Mucosa of stomach (tissue), 1 donor: ENCODE measurements at regions not wholly inside any gene's neighbourhood (a gene's known extent, or its start where the extent isn't known, plus 50 kb on each side); places are given as distances from the start of the nearest gene placed in this dataset.

Experiments
- H3K27me3 ChIP-seq: one replicate; pipeline ENCODE4 v1.7.0; 2013; ENCODE audit warnings: mild to moderate bottlenecking, low read length; ENCODE audit not compliant: control insufficient read depth, insufficient read depth
- H3K36me3 ChIP-seq: one replicate; pipeline ENCODE4 v1.7.0; 2013; ENCODE audit warnings: low read length; ENCODE audit not compliant: control insufficient read depth, insufficient read depth
- H3K4me1 ChIP-seq: one replicate; pipeline ENCODE4 v1.7.0; 2013; ENCODE audit warnings: mild to moderate bottlenecking, low read length; ENCODE audit not compliant: control insufficient read depth, insufficient read depth
- H3K4me3 ChIP-seq: one replicate; pipeline ENCODE4 v1.7.0; 2013; ENCODE audit warnings: low read length
- H3K9ac ChIP-seq: one replicate; pipeline ENCODE4 v1.7.0; 2013; ENCODE audit warnings: mild to moderate bottlenecking, low read length, moderate library complexity
- H3K9me3 ChIP-seq: one replicate; pipeline ENCODE4 v1.7.0; 2013; ENCODE audit warnings: mild to moderate bottlenecking, low read length, moderate library complexity; ENCODE audit not compliant: control insufficient read depth
- donor health status: Pancreatic carcinoma.

DNA sequence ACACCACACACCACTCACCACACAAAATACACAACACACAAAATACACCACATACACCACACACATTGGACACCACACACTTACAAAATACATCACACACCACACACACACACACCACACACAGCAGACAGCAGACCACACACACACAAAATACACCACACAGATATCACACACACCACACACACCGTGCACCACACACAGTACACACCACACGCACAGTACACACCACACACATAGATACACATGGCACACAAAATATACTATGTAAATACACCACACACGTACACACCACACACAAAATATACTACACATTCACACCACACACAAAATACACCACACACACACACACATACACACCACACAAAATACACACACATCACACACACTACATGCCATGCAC is 1243.5 kb downstream of the BRD1 start:
- no peaks in the 10 kb centered on the region for H3K9me3 ChIP-seq

DNA sequence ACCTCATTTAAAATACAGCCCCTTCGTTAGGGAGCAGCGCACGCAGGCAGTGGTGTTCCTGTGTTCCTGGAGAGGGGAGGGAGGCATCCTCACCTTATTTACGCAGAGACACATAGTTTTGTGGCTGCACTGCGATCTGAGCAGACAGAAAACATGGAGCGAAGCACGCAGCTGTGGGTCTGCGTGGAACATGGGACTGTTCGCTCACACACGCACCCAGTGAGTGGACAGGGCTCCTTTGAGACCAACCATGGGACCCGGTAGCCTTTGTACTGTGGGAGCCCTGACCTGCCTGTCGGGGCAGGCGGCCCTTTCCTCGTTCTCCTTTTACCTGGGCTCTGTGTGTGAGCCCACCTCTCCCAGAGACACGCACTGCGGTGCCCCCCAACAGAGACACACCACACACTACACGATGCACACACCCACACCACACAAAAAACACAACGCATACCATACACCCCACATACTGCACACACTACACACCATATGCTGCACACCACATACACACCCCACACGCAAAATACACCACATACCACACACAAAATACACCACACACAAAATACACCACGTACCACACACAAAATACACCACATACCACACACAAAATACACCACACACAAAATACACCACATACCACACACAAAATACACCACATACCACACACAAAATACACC is 1245.7 kb downstream of the BRD1 start:
- no peaks in the 10 kb centered on the region for H3K9me3 ChIP-seq
- no peak overlapping the region for H3K4me3 ChIP-seq
- no peaks in the 10 kb centered on the region for H3K36me3 ChIP-seq
- no peak overlapping the region for H3K9ac ChIP-seq
- H3K4me1 ChIP-seq, result peaks cover 8% of the 10 kb centered on the region
- peaks cover 7% of the 10 kb centered on the region for H3K27me3 ChIP-seq

More for the DNA sequence above, 1243.5 kb downstream of the BRD1 start:
- no peaks in the 10 kb centered on the region for H3K27me3 ChIP-seq
- no peak overlapping the region for H3K4me3 ChIP-seq
- H3K4me1 ChIP-seq, result peaks cover 8% of the 10 kb centered on the region
- no peaks in the 10 kb centered on the region for H3K36me3 ChIP-seq
- H3K9ac ChIP-seq, result no peak overlapping the region

DNA sequence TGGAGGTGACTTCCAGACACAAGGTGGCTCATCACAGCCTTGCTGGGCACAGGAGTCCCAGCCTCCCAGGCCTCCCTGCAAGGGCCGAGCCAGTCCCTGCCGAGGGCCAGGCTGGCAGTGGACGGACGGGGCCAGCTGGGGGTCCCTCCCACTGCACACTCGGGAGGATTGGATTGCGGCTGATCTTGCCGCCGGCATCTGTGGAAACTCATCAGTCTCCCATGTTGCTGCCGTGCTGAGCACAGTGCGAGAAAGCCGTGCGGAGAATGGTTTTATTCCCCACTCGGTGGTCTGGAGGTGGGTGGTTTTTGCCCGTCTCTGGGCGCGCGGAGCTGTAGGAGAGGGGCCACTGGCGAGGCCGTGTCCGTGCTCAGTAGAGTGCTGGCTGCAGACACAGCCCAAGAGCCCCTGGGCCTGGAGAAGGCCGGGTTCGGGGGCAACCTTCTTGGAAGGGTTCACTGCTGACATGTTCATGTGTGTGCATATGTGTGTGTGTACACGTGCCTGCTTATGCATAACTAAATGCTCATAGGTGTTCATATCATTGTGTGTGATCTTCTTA is 1246.4 kb downstream of the BRD1 start:
- Histone ChIP-seq H3K9ac (no peak overlapping the region), H3K4me3 (no peak overlapping the region), H3K27me3 (peaks cover 8% of the 10 kb centered on the region), H3K9me3 (no peaks in the 10 kb centered on the region), H3K4me1 (peaks cover 7% of the 10 kb centered on the region), H3K36me3 (no peaks in the 10 kb centered on the region)

DNA sequence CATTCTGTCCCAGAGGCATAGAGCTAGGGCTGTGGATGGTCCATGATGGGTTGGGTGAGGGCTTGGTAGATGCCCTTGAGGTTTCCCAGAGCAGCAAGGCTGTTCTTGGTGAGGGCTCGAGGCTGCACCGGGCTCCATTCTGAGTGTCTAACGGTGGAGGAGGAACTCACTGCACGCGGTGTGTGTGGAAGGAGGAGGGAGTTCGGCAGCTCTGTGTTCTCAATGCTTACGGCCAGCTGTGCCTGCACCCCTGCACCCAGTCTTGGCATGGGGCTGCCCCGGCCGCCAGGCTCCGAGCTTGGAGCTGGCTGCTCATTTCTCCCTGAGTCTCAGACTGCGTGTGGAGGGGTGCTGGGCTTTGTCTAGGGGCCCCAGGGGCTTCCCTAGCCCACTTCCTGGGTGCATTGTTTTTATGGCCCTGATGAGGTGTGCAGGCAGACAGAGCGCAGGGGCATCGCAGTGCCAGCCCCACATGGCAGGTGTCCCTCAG is 1247.1 kb downstream of the BRD1 start:
- Histone ChIP-seq H3K9me3 (no peaks in the 10 kb centered on the region), H3K36me3 (no peaks in the 10 kb centered on the region), H3K4me1 (no peaks in the 10 kb centered on the region), H3K4me3 (no peak overlapping the region), H3K27me3 (peaks cover 8% of the 10 kb centered on the region), H3K9ac (no peak overlapping the region)

DNA sequence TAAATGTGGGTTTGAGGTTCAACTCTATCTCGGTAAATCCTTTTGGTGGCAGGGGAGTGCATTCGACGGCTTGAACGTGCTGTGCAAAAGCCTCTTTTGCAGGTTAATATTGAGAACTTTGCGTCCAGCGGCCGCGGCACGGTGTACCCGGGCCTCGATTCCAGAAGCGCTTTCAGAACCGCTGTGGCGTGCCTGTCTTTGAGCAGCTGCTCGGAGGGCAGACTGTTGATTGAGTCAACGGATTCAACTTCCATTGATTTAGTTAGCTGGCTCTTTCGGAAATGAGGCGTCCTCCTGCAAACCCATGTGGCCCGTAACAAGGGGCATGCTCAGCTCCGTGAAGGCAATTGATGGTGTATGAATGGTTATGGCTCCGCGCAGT is 1247.8 kb downstream of the BRD1 start:
- no peaks in the 10 kb centered on the region for H3K9me3 ChIP-seq
- no peaks in the 10 kb centered on the region for H3K36me3 ChIP-seq
- no peaks in the 10 kb centered on the region for H3K4me1 ChIP-seq
- H3K27me3 ChIP-seq, result peaks cover 9% of the 10 kb centered on the region
- no peak overlapping the region for H3K4me3 ChIP-seq
- no peak overlapping the region for H3K9ac ChIP-seq

DNA sequence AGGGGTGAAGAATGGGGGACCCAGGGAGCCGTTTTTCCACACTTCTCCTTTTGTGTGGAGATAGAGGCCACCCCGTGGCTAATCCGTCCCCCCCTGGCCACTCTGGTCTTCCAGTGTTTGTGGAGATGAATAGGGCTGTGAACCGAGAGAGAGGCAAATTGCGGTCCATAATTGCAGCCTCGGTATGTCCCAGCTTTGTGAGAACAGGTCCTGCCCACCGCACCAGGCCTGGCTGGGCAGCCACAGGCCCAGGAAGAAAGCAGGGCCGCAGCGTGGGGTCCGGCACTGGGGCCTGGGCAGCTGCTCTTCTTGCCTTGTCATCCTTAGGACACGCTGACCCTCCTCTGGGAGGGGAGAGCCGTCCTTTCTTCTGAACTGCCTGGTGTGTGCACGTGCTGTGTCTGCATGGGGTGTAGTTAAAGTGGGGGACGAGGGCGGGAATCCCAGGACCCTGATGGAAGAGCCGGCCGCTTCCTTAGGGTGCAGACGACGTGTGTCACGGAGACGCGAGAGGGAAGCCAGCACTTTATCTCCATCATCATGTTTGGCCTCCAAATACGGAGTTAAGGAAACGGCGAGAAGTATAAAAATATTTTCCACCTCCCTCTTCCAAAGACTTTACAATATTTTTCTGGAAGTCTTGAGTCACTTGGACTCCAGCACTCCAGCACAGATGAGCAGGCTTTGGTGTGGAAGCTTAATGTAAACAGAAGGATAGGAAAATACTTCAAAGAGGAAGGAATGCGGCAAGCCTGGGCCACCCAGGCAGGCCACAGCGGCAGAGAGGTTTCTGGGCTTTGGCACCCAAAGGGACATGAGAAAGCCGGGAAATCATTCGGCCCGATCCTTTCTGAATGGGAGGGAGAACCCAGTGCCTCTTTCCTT is 1248.4 kb downstream of the BRD1 start:
- Histone ChIP-seq H3K36me3 (no peaks in the 10 kb centered on the region), H3K9me3 (no peaks in the 10 kb centered on the region), H3K4me1 (no peaks in the 10 kb centered on the region), H3K4me3 (no peak overlapping the region), H3K27me3 (peaks cover 16% of the 10 kb centered on the region), H3K9ac (no peak overlapping the region)

DNA sequence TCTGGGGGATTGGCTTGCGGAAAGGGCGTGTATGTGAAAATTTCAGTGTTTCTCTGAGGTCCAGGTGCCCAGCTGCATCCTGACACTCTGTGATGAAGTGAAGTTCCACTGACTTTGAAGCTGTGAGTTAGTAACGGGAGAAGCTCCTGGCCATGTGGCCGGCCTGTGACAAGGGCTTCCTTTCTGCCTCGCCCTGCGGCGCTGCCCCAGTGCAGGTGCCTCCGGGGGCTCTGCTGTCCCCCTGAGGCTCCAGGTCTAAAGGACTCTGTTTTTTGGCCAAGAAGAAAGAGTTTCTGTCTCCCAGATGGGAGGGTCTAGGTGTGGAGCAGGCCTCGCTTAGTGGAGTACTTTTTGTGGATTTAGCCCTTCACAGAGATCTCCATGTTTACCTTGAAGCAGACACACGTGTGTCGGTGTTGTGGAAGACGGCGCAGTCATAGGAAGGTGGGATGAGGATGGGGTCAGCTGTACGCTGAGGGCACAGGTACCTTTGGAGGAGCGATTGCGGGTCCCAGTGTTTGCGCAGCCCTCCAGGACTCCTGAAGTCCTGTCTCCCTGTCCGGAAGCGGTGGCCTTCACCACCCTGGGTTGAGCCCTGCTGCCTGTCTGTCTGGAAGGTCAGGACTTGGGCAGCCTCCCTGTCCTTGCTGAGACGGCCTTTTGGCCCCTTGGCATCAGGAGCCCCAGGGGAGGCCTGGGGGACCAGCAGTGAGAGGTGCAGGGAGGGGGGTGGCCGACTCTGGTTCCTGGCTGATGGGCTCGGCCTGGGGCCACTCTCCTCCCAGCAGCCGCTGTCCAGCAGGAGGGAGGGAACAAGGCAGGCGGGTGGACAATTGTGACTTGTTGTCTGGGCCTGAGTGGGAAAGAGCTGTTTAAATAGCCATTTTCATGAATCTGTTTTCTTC is 1249.3 kb downstream of the BRD1 start:
- H3K36me3 ChIP-seq, result no peaks in the 10 kb centered on the region
- no peak overlapping the region for H3K4me3 ChIP-seq
- no peak overlapping the region for H3K9ac ChIP-seq
- H3K27me3 ChIP-seq, result peaks cover 18% of the 10 kb centered on the region
- H3K9me3 ChIP-seq, result no peaks in the 10 kb centered on the region
- no peaks in the 10 kb centered on the region for H3K4me1 ChIP-seq

DNA sequence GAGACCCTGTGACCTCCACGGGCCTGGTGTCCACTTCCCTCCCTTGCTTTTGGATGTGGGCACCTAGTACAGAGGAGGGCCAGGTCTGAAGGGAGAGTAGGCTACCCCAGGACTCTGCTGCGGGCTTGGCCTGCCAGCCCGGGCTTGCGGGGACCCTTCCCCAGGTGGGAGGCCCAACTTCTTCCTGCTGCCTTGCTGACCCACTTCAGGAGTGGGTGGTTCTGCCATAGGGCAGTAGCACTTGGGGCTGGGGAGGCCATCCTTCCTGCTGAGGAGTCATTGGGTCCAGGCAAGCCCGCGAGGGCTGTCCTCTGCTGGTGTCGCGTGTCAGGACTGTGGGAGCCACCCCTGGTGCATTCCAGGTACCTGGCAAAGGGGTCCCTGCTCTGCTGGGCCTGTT is 1250.0 kb downstream of the BRD1 start:
- Histone ChIP-seq H3K4me3 (no peak overlapping the region), H3K27me3 (peaks cover 18% of the 10 kb centered on the region), H3K9me3 (no peaks in the 10 kb centered on the region), H3K9ac (no peak overlapping the region), H3K4me1 (no peaks in the 10 kb centered on the region), H3K36me3 (no peaks in the 10 kb centered on the region)

DNA sequence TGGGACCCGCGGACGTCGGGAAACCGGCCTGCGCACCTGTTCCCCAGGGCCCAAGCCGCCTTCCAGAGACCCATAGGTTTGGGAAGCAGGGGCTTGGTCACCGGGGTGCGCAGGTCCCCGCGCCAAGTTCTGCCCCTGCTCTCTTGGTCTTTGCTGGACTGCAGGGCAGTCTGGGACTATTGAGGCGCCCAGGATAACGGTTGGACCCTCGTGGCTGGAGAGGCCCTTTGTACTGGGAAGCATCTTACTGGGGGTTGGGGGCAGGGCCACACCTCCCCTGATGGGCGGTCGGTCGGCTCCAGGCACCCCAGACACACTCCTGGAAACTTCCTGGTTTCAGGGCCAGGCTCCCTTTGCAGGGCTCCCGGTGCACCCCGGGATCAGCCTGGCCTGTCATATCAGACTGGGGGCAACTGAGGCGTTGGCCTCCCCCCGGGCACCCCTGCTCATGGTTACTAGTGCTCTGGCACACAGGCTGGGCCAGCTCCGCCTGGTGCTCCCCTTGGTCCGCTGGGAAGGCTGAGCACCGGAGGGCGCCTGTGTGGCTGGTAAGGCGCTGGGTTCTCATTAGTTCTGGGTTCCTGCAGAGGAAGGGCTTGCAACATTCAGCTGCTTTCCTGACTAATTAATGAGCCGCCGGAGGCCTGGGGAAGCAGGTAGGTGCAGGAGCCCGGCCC is 1250.5 kb downstream of the BRD1 start:
- Histone ChIP-seq H3K4me3 (no peak overlapping the region), H3K27me3 (peaks cover 18% of the 10 kb centered on the region), H3K36me3 (no peaks in the 10 kb centered on the region), H3K4me1 (no peaks in the 10 kb centered on the region), H3K9ac (no peak overlapping the region), H3K9me3 (no peaks in the 10 kb centered on the region)

DNA sequence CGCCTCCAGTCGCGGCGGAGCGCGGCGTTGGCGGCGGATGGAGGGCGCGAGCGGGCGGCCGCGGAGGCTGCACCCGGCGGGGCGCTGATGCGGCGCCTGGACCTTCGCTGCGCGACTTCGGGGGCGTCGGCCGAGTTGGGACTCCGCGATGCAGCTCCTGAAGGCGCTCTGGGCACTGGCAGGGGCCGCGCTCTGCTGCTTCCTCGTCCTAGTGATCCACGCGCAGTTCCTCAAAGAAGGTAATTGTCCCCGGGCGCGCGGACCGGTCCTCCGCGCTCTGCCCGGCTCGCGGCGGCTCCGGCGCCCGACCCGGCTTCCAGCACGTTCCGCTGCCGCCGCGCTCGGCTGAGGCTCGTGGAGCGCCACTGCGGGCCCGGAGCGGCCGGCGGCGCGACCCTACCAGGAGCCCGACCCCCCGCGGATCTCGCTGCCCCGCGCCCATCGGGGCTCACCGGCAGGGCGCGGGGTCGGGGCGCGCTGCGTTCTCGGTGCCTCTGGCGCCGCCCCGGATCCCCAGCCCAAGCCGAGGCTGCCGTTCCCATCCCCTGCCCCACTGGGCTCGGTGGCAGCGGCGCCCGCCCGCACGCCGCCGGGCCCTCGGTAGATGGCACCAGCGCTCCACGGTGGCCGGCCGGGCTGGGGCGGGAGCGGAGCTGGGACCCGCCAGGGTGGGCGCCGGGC is 1251.2 kb downstream of the BRD1 start:
- H3K4me3 ChIP-seq, result no peak overlapping the region

More for the DNA sequence above, 1251.2 kb downstream of the BRD1 start:
- Histone ChIP-seq H3K9ac (no peak overlapping the region), H3K9me3 (no peaks in the 10 kb centered on the region), H3K4me1 (no peaks in the 10 kb centered on the region), H3K27me3 (peaks cover 18% of the 10 kb centered on the region), H3K36me3 (no peaks in the 10 kb centered on the region)
